CD14-positive monocyte (primary cell): ENCODE measurements at regions not wholly inside any gene's neighbourhood (a gene's known extent, or its start where the extent isn't known, plus 50 kb on each side); places are given as distances from the start of the nearest gene placed in this dataset.

Source experiments
- DNase-seq, 3 donors: peaks; one replicate each; pipeline ENCODE4 v3.0.0-alpha.2; 2011 to 2022
- H2AFZ ChIP-seq: 2 replicates; pipeline ENCODE4 v1.6.0; 2012; ENCODE audit warnings: mild to moderate bottlenecking, low read depth, low read length, inconsistent platforms; ENCODE audit not compliant: insufficient read depth, poor library complexity, severe bottlenecking
- H3K27ac ChIP-seq, 2 donors: 1 replicate in 1 of 2; 2 replicates in 1 of 2; pipeline ENCODE4 v1.5.1; 2012 to 2013; ENCODE audit warnings: low read length in 2 of 2, control low read depth in 1 of 2, inconsistent platforms in 1 of 2, low read depth in 1 of 2, mild to moderate bottlenecking in 1 of 2
- H3K27me3 ChIP-seq, 2 donors: one replicate each; pipeline versions ENCODE4 v1.6.0 to v1.6.1; 2011 to 2013; ENCODE audit warnings: low read length in 2 of 2; ENCODE audit not compliant: control insufficient read depth in 2 of 2, insufficient read depth in 2 of 2
- H3K36me3 ChIP-seq, 2 donors: replicated peaks in 1 of 2; 1 replicate in 1 of 2; 2 replicates in 1 of 2; pipeline versions ENCODE4 v1.5.1 to v1.6.1; 2012 to 2013; ENCODE audit warnings: low read length in 2 of 2, control low read depth in 1 of 2, inconsistent platforms in 1 of 2, mild to moderate bottlenecking in 1 of 2; ENCODE audit not compliant: insufficient read depth in 2 of 2, control insufficient read depth in 1 of 2
- H3K4me1 ChIP-seq, 2 donors: 1 replicate in 1 of 2; 2 replicates in 1 of 2; pipeline versions ENCODE4 v1.5.1 to v1.6.1; 2012 to 2013; ENCODE audit warnings: low read length in 2 of 2, control low read depth in 1 of 2, inconsistent platforms in 1 of 2, mild to moderate bottlenecking in 1 of 2, moderate library complexity in 1 of 2; ENCODE audit not compliant: insufficient read depth in 2 of 2, control insufficient read depth in 1 of 2
- H3K4me2 ChIP-seq: replicated peaks from 2 replicates; pipeline ENCODE3; 2012; ENCODE audit warnings: low read length, moderate library complexity, mild to moderate bottlenecking; ENCODE audit not compliant: poor library complexity, severe bottlenecking; ENCODE audit errors: extremely low read depth
- H3K4me3 ChIP-seq, 3 experiments: fragments of 200-600 bp in 1 of 3; sonication (generic) in 1 of 3; replicated peaks in 1 of 3; 1 replicate in 2 of 3; 2 replicates in 1 of 3; pipeline ENCODE4 v1.5.1; 2011 to 2013; ENCODE audit warnings: low read length in 3 of 3, mild to moderate bottlenecking in 3 of 3, control low read depth in 2 of 3, low read depth in 2 of 3, inconsistent platforms in 1 of 3, moderate library complexity in 1 of 3
- H3K79me2 ChIP-seq: 2 replicates; pipeline ENCODE4 v1.6.0; 2012; ENCODE audit warnings: mild to moderate bottlenecking, control low read depth, inconsistent platforms, low read length, moderate library complexity; ENCODE audit not compliant: insufficient read depth
- H3K9ac ChIP-seq: 2 replicates; pipeline ENCODE4 v1.6.0; 2017; ENCODE audit warnings: low read length, mild to moderate bottlenecking; ENCODE audit not compliant: insufficient read depth, poor library complexity, severe bottlenecking
- H3K9me3 ChIP-seq, 2 donors: replicated peaks in 1 of 2; 1 replicate in 1 of 2; 2 replicates in 1 of 2; pipeline versions ENCODE4 v1.5.1 to v1.6.1; 2012 to 2013; ENCODE audit warnings: low read length in 2 of 2, control low read depth in 1 of 2; ENCODE audit not compliant: control insufficient read depth in 1 of 2, insufficient read depth in 1 of 2
- H4K20me1 ChIP-seq: 2 replicates; pipeline ENCODE4 v1.6.0; 2012; ENCODE audit warnings: mild to moderate bottlenecking, low read length, control low read depth, moderate library complexity; ENCODE audit not compliant: insufficient read depth
- H3K27ac Mint-ChIP-seq, 7 donors: one replicate each; pipeline ENCODE4 v1.8.0; 2020; ENCODE audit warnings: mild to moderate bottlenecking in 7 of 7, mixed read lengths in 7 of 7, moderate library complexity in 6 of 7, inconsistent platforms in 2 of 7
- H3K27me3 Mint-ChIP-seq, 3 donors: one replicate each; pipeline ENCODE4 v1.8.0; 2021 to 2022; ENCODE audit warnings: low read depth in 3 of 3, mild to moderate bottlenecking in 3 of 3, mixed read lengths in 3 of 3, moderate library complexity in 3 of 3, inconsistent platforms in 1 of 3
- H3K36me3 Mint-ChIP-seq, 2 donors: one replicate each; pipeline ENCODE4 v1.8.0; 2020; ENCODE audit warnings: mixed read lengths in 2 of 2, inconsistent platforms in 1 of 2, mild to moderate bottlenecking in 1 of 2
- H3K4me1 Mint-ChIP-seq: one replicate; pipeline ENCODE4 v1.8.0; 2020; ENCODE audit warnings: mild to moderate bottlenecking, mixed read lengths
- H3K4me3 Mint-ChIP-seq, 2 donors: one replicate each; pipeline ENCODE4 v1.8.0; 2020; ENCODE audit warnings: mild to moderate bottlenecking in 2 of 2, mixed read lengths in 2 of 2, moderate library complexity in 1 of 2
- H3K9me3 Mint-ChIP-seq, 7 donors: one replicate each; pipeline ENCODE4 v1.8.0; 2020 to 2022; ENCODE audit warnings: mixed read lengths in 7 of 7, mild to moderate bottlenecking in 6 of 7, moderate library complexity in 6 of 7, inconsistent platforms in 2 of 7
- WGBS: methylation state at CpG from one replicate; pipeline ENCODE4 v1.1.5; 2013; ENCODE audit warnings: missing lambda C conversion rate; ENCODE audit not compliant: insufficient coverage; 5-methylcytosine and 5-hydroxymethylcytosine counted together
- intact Hi-C, 2 donors: fragments of 100-400 bp; cut with micrococcal nuclease; formaldehyde crosslinking; loops; one replicate each; pipeline versions ENCODE4 v1.15.0 to v1.15.1; 2023
- TF ChIP-seq, protein P1 (sequence below): fragments of 200-600 bp; IDR thresholded peaks from one replicate; pipeline ENCODE4 v1.8.0; 2022; ENCODE audit warnings: antibody characterized with exemption, mild to moderate bottlenecking

- Histone ChIP-seq H3K9ac (no peak overlapping the region), H3K27ac (no peak overlapping the region), H3K36me3 (no peaks in the 10 kb centered on the region), H3K27me3 (no peaks in the 10 kb centered on the region), H2AFZ (no peak overlapping the region), H3K4me1 (no peaks in the 10 kb centered on the region), H4K20me1 (no peaks in the 10 kb centered on the region), H3K4me3 (no peak overlapping the region), H3K9me3 (no peaks in the 10 kb centered on the region), H3K79me2 (no peaks in the 10 kb centered on the region), H3K4me2 (no peak overlapping the region)
- Mint-ChIP-seq H3K27ac (no peak overlapping the region), H3K4me1 (no peaks in the 10 kb centered on the region), H3K27me3 (no peaks in the 10 kb centered on the region), H3K9me3 (peaks cover 0 to 6% (median under 1%) of the 10 kb centered on the region in 7 donors), H3K4me3 (no peak overlapping the region), H3K36me3 (no peaks in the 10 kb centered on the region)
- no CpG with 5 or more reads among the region's 2 CpGs for WGBS
- TF ChIP-seq, protein P1, sequence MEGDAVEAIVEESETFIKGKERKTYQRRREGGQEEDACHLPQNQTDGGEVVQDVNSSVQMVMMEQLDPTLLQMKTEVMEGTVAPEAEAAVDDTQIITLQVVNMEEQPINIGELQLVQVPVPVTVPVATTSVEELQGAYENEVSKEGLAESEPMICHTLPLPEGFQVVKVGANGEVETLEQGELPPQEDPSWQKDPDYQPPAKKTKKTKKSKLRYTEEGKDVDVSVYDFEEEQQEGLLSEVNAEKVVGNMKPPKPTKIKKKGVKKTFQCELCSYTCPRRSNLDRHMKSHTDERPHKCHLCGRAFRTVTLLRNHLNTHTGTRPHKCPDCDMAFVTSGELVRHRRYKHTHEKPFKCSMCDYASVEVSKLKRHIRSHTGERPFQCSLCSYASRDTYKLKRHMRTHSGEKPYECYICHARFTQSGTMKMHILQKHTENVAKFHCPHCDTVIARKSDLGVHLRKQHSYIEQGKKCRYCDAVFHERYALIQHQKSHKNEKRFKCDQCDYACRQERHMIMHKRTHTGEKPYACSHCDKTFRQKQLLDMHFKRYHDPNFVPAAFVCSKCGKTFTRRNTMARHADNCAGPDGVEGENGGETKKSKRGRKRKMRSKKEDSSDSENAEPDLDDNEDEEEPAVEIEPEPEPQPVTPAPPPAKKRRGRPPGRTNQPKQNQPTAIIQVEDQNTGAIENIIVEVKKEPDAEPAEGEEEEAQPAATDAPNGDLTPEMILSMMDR, result no peak
- DNase-seq, result no peak
- intact Hi-C loops, result no loop called here
Measured at GRCh38 chr11:24196733-24197132, 300.1 kb upstream of the LUZP2 start.

DNA sequence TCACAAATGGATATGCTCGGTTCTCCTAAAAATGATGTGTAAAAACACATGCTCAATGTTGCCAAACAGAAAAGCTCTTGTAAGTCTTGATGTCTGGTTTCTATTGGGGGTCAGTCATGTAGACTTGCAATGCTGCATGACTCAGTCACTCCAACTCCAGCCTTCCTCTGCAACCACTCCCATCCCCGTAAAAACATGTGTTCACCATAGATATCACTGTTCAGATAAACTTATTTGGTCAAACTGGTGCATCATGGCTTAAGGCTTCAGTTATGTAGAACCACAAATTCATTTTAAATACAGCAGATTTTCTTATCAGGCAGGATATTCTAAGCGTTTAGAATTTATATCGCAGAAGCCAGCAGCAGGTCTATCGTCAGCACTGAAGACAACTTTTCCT, 298.4 kb upstream of the LUZP2 start:
- 75% methylated on average over 2 of the region's 5 CpGs for WGBS
- Mint-ChIP-seq H3K27ac (no peak overlapping the region), H3K4me3 (no peak overlapping the region), H3K27me3 (no peaks in the 10 kb centered on the region), H3K4me1 (no peaks in the 10 kb centered on the region), H3K36me3 (no peaks in the 10 kb centered on the region), H3K9me3 (peaks cover 0 to 5% (median 0%) of the 10 kb centered on the region in 7 donors)
- Histone ChIP-seq H3K36me3 (no peaks in the 10 kb centered on the region), H3K27ac (no peak overlapping the region), H3K27me3 (no peaks in the 10 kb centered on the region), H3K9me3 (no peaks in the 10 kb centered on the region), H2AFZ (no peak overlapping the region), H3K79me2 (no peaks in the 10 kb centered on the region), H3K4me1 (no peaks in the 10 kb centered on the region), H3K4me2 (no peak overlapping the region), H3K9ac (no peak overlapping the region), H4K20me1 (no peaks in the 10 kb centered on the region), H3K4me3 (no peak overlapping the region)
- TF ChIP-seq, protein P1, result no peak
- no peak for DNase-seq
- intact Hi-C loops, result no loop called here
